Urinary bladder (tissue), 4 donors: ENCODE measurements at regions not wholly inside any gene's neighbourhood (a gene's known extent, or its start where the extent isn't known, plus 50 kb on each side); places are given as distances from the start of the nearest gene placed in this dataset. TPM values are rescaled to one million over a fixed set of nuclear protein-coding genes. Genes with fewer than 3 reads are reported as not detected.

ENCODE experiments used
- DNase-seq: peaks from one replicate; pipeline ENCODE4 v3.0.0-alpha.2; 2015; ENCODE audit errors: extremely low spot score
- H3K27ac ChIP-seq: one replicate; pipeline ENCODE4 v1.5.1; 2013; ENCODE audit warnings: low read depth, mild to moderate bottlenecking, moderate library complexity
- H3K36me3 ChIP-seq: one replicate; pipeline ENCODE4 v1.6.1; 2013; ENCODE audit warnings: mild to moderate bottlenecking, moderate library complexity; ENCODE audit not compliant: insufficient read depth
- H3K4me1 ChIP-seq: one replicate; pipeline ENCODE4 v1.6.1; 2013; ENCODE audit warnings: mild to moderate bottlenecking, moderate library complexity; ENCODE audit not compliant: insufficient read depth
- H3K4me3 ChIP-seq: one replicate; pipeline ENCODE4 v1.5.1; 2013; ENCODE audit warnings: low read depth, low read length
- WGBS: extraction: QIAGEN DNeasy Blood & Tissue Kit; methylation state at CpG from one replicate; pipeline ENCODE4 v1.1.7; 2013; 5-methylcytosine and 5-hydroxymethylcytosine counted together
- small RNA-seq: library from RNA; depleted of rRNA; stranded (forward); fragments of <200 nt; gene quantifications from one replicate; pipeline ENCODE3, GENCODE V24; 2014
- donor health status: healthy with polysubstance abuse.
- donor health status: healthy.

DNA sequence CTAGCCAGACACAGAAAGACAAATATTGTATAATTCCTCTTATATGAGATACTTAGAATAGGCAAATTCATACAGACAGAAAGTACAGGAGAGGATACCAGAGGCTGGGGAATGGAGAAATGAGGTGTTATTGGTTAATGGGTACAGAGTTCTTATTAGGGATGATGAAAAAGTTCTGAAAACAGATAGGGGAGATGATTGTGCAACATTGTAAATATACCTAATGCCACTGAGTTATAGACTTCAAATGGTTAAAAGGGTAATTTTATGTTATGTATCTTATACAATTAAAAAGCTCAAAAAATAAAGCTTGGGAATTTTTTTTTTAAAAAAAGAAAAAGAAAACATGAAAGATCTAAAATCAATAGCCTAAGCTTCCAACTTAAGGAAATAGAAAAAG is 98.8 kb upstream of the TECRL start:
- no peak for DNase-seq
- Histone ChIP-seq H3K36me3 (no peaks in the 10 kb centered on the region), H3K27ac (no peak overlapping the region), H3K4me1 (no peaks in the 10 kb centered on the region), H3K4me3 (no peak overlapping the region)

GRCh38 chr4:64503945-64504675 is 94.9 kb upstream of the TECRL start:
- H3K4me3 ChIP-seq: no peak overlapping the region
- DNase-seq: no peak
- WGBS: 25% methylated on average over 3 of the region's 3 CpGs
- H3K36me3 ChIP-seq: no peaks in the 10 kb centered on the region
- H3K4me1 ChIP-seq: no peaks in the 10 kb centered on the region
- no peak overlapping the region for H3K27ac ChIP-seq

DNA sequence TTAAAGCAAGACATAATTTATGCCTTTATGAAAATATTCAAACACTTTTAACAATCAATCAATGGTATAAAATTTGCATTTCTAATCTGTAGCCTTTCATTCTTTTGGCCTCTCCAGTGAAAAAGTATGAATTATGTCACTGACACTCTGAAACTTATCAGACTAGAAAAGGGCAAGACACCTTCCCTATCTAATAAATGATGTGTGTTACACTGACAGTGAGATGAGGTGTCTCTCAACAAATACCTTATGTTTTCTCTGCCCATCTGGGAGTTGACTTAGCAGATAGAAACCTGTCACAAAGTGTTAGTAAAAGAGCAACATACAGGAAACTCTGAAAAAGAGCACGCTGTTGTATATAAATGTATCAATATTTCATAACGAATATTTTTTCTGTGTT is 94.2 kb upstream of the TECRL start:
- 46% methylated on average over 2 of the region's 2 CpGs for WGBS
- Histone ChIP-seq H3K4me1 (no peaks in the 10 kb centered on the region), H3K27ac (no peak overlapping the region), H3K36me3 (no peaks in the 10 kb centered on the region), H3K4me3 (no peak overlapping the region)
- no peak for DNase-seq

DNA sequence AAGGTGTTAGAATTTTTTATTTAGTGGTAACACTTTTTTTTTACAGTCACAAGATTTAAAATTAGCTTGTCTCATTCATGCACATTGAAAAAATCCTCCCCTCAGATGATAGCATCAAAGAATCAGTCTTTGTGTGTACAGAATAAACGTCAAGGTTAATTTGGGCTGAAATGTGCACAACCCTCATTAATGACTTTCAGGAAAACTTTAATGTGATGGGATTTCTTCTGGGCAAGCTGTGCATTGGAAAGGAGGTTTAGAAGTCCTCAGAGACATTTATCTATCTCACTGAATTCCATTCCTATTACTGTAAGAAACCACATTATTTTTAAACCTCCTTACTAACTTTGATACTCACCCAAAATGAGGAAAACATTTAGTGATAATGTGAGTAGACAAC is 88.2 kb upstream of the TECRL start:
- Histone ChIP-seq H3K27ac (no peak overlapping the region), H3K4me3 (no peak overlapping the region), H3K4me1 (no peaks in the 10 kb centered on the region), H3K36me3 (no peaks in the 10 kb centered on the region)
- WGBS: 12% methylated on average over 1 of the region's 1 CpG
- DNase-seq: no peak

GRCh38 chr4:64495946-64496345 is 86.7 kb upstream of the TECRL start:
- Histone ChIP-seq H3K4me1 (no peaks in the 10 kb centered on the region), H3K4me3 (no peak overlapping the region), H3K36me3 (no peaks in the 10 kb centered on the region), H3K27ac (no peak overlapping the region)
- 90% methylated on average over 1 of the region's 1 CpG for WGBS
- no peak for DNase-seq

- H3K4me1 ChIP-seq: no peaks in the 10 kb centered on the region
- no peak overlapping the region for H3K4me3 ChIP-seq
- DNase-seq: no peak
- WGBS: 55% methylated on average over 2 of the region's 2 CpGs
- no peaks in the 10 kb centered on the region for H3K36me3 ChIP-seq
- no peak overlapping the region for H3K27ac ChIP-seq
Measured at GRCh38 chr4:64489628-64490027, 80.4 kb upstream of the TECRL start.

DNA sequence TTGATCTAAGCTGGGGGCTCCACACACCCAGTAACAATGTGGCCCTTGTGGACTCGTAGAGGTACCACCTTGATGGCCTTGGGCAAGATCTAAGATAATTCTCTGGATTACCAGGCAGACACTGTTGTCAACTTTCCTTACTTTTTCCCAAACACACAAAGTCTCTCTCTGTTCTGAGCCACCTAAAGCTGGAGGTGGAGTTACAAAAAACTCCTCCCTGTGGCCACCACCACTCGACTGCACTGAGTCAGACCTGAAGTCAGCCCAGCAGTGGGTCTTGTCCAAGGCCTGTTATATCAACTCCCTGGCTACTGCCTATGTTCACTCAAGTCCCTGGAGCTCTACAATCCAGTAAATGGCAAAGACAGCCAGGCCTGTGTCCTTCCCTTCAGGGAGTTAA is 70.1 kb upstream of the TECRL start:
- WGBS: 72% methylated on average over 2 of the region's 2 CpGs
- DNase-seq: no peak
- no peaks in the 10 kb centered on the region for H3K36me3 ChIP-seq
- H3K4me1 ChIP-seq: no peaks in the 10 kb centered on the region
- no peak overlapping the region for H3K27ac ChIP-seq
- H3K4me3 ChIP-seq: no peak overlapping the region

DNA sequence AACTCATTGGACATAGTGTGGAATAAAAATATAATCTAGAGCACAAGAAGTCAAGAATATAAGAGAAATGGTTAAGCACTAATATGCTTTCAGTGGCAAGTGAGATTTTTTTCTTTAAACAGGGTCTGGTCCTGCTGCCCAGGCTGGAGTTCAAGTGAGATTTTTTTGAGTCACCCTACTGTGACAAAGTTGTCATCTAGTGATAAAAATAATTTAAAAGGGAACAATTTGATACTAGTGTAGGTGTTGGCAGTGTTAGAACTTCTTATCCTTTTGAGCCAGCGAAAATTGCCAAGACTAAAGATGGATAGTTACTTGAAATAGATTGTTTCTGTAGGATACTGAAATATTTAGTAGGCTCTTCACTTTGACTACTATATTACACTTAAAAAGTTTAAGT is 67.9 kb upstream of the TECRL start:
- 84% methylated on average over 1 of the region's 1 CpG for WGBS

GRCh38 chr4:64465263-64465662 is 56.0 kb upstream of the TECRL start:
- Histone ChIP-seq H3K4me1 (no peaks in the 10 kb centered on the region), H3K36me3 (no peaks in the 10 kb centered on the region), H3K4me3 (no peak overlapping the region), H3K27ac (no peak overlapping the region)
- 73% methylated on average over 4 of the region's 4 CpGs for WGBS
- no peak for DNase-seq

More for the DNA sequence above, 67.9 kb upstream of the TECRL start:
- no peak overlapping the region for H3K4me3 ChIP-seq
- DNase-seq: no peak
- H3K36me3 ChIP-seq: no peaks in the 10 kb centered on the region
- H3K27ac ChIP-seq: no peak overlapping the region
- no peaks in the 10 kb centered on the region for H3K4me1 ChIP-seq

- H3K36me3 ChIP-seq: no peaks in the 10 kb centered on the region
- no peaks in the 10 kb centered on the region for H3K4me1 ChIP-seq
- WGBS: 53% methylated on average over 5 of the region's 5 CpGs
- no peak overlapping the region for H3K4me3 ChIP-seq
- DNase-seq: no peak
- no peak overlapping the region for H3K27ac ChIP-seq
Measured at GRCh38 chr4:64464581-64464980, 55.3 kb upstream of the TECRL start.

Small RNAs in the stretch of these regions (small RNA-seq; reads per million reads assigned to genes)
- not detected for gene MTCO3P27
- gene MTND4LP31: not detected
